Testis (tissue), 2 donors: ENCODE measurements at regions not wholly inside any gene's neighbourhood (a gene's known extent, or its start where the extent isn't known, plus 50 kb on each side); places are given as distances from the start of the nearest gene placed in this dataset.

Experiments
- POLR2A ChIP-seq: fragments of 450-650 bp; IDR thresholded peaks from one replicate; pipeline ENCODE4 v1.6.1; 2017; ENCODE audit warnings: antibody characterized with exemption, mild to moderate bottlenecking, moderate library complexity
- TF ChIP-seq, protein P1 (sequence below), 3 experiments: fragments of 450-650 bp in 2 of 3; fragments of 200-600 bp in 1 of 3; sonication (generic) in 1 of 3; IDR thresholded peaks; one replicate each; pipeline ENCODE4 v1.5.1; 2016 to 2019; ENCODE audit warnings: antibody characterized with exemption in 3 of 3, mild to moderate bottlenecking in 2 of 3, moderate library complexity in 1 of 3

- TF ChIP-seq POLR2A, result no peak
- TF ChIP-seq, protein P1, sequence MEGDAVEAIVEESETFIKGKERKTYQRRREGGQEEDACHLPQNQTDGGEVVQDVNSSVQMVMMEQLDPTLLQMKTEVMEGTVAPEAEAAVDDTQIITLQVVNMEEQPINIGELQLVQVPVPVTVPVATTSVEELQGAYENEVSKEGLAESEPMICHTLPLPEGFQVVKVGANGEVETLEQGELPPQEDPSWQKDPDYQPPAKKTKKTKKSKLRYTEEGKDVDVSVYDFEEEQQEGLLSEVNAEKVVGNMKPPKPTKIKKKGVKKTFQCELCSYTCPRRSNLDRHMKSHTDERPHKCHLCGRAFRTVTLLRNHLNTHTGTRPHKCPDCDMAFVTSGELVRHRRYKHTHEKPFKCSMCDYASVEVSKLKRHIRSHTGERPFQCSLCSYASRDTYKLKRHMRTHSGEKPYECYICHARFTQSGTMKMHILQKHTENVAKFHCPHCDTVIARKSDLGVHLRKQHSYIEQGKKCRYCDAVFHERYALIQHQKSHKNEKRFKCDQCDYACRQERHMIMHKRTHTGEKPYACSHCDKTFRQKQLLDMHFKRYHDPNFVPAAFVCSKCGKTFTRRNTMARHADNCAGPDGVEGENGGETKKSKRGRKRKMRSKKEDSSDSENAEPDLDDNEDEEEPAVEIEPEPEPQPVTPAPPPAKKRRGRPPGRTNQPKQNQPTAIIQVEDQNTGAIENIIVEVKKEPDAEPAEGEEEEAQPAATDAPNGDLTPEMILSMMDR (IDR thresholded peaks at IDR 0.05), result no peak
Measured at GRCh38 chr4:128716338-128716737, 93.2 kb upstream of the JADE1 start.
